ENCODE measurements at regions not wholly inside any gene's neighbourhood (a gene's known extent, or its start where the extent isn't known, plus 50 kb on each side); places are given as distances from the start of the nearest gene placed in this dataset.

DNA sequence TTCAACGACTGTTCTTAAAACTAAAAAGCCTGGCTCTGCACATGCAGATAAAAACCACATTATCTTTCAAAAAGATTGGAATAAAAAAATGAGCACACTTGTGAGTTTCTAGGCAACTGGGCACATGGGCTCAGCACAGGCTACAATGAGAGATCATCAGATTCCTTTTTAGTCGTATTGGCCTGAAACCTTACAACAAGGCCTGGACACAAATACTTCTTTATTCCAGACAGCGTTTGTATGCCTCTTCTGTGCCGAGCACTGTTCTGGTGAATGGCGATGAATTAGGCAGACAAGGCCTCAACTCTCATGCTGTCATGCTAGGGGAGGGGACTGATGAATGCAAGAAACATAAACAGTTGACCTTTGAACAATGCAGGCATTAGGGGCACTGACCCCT is 463.0 kb downstream of the AACS start:
- peaks cover 0 to 27% (median 2%) of the 10 kb centered on the region in 7 donors for H3K27me3 ChIP-seq (replicated peaks in 1 of 7)
- no peak for DNase-seq
- H3K4me3 ChIP-seq = no peak overlapping the region
- TF ChIP-seq POLR2A (IDR thresholded peaks at IDR 0.05) (no peak), POLR2AphosphoS5 (IDR thresholded peaks at IDR 0.05) (no peak)
- TF ChIP-seq, protein P1, sequence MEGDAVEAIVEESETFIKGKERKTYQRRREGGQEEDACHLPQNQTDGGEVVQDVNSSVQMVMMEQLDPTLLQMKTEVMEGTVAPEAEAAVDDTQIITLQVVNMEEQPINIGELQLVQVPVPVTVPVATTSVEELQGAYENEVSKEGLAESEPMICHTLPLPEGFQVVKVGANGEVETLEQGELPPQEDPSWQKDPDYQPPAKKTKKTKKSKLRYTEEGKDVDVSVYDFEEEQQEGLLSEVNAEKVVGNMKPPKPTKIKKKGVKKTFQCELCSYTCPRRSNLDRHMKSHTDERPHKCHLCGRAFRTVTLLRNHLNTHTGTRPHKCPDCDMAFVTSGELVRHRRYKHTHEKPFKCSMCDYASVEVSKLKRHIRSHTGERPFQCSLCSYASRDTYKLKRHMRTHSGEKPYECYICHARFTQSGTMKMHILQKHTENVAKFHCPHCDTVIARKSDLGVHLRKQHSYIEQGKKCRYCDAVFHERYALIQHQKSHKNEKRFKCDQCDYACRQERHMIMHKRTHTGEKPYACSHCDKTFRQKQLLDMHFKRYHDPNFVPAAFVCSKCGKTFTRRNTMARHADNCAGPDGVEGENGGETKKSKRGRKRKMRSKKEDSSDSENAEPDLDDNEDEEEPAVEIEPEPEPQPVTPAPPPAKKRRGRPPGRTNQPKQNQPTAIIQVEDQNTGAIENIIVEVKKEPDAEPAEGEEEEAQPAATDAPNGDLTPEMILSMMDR (IDR thresholded peaks at IDR 0.05 in 8 of 11, conservative IDR thresholded peaks at IDR 0.05 in 3 of 11) = no peak
- H3K27ac ChIP-seq = no peak overlapping the region
- 84 to 87% (median 85%) methylated on average over 5 of the region's 5 CpGs for WGBS, 5 donors
- intact Hi-C loops (cut with DNase I; ENCODE audit: low total_unique reads) = no loop called here
- peaks cover 0 to 14% (median 7%) of the 10 kb centered on the region in 8 donors for H3K9me3 ChIP-seq
- peaks cover 0 to under 1% (median 0%) of the 10 kb centered on the region in 6 donors for H3K4me1 ChIP-seq
- H3K36me3 ChIP-seq = no peaks in the 10 kb centered on the region

DNA sequence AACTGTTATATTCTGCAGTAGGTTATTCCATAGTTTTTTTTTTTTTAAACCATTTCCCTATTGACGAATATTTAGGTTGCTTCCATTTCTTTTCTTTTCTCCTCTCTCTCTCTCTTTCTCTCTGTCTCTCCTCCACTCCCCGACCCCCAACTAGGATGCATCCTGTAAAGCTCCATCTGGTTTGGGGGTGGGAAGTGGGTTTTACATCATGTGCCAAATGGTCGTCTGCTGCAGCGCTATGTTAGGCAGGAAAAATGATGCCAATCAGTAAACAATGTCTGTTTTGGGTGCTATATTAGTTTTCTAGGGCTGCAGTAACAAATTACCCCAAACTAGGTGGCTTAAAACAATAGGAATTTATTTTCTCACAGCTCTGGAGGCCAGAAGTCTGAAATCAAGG is 465.0 kb downstream of the AACS start:
- no peak overlapping the region for H3K4me3 ChIP-seq
- no peaks in the 10 kb centered on the region for H3K36me3 ChIP-seq
- TF ChIP-seq, protein P1 (IDR thresholded peaks at IDR 0.05 in 8 of 11, conservative IDR thresholded peaks at IDR 0.05 in 3 of 11) = no peak
- TF ChIP-seq POLR2AphosphoS5 (IDR thresholded peaks at IDR 0.05) = no peak
- TF ChIP-seq POLR2A (IDR thresholded peaks at IDR 0.05) = no peak
- DNase-seq = no peak
- peaks cover 0 to 3% (median 0%) of the 10 kb centered on the region in 6 donors for H3K4me1 ChIP-seq
- 18 to 34% (median 22%) methylated on average over 4 of the region's 4 CpGs for WGBS, 5 donors
- peaks cover 0 to 38% (median 7%) of the 10 kb centered on the region in 7 donors for H3K27me3 ChIP-seq (replicated peaks in 1 of 7)
- intact Hi-C loops (cut with DNase I; ENCODE audit: low total_unique reads) = loop anchor here (10.0 kb wide), 1 partner anchor 1345 kb away; no protein-coding TSS in a partner anchor
- H3K9me3 ChIP-seq = peaks cover 0 to 2% (median 0%) of the 10 kb centered on the region in 8 donors
- no peak overlapping the region for H3K27ac ChIP-seq

DNA sequence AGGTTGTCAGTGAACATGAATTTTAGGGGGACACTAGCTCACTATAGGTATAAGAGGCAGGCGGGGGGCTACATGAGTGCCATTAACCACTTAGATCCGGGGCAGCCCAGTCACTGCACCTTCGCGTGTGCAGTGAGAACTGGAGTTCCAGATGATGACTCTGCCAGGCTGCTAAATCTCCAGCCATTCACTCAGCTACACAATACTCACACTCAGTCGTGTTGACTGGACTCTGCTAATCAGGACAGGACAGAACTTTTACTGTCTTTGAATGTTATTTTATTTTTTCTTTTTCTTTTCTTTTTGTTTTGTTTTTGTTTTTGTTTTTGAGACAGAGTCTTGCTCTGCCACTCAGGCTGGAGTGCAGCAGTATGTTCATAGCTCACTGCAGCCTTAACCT is 465.6 kb downstream of the AACS start:
- no peak overlapping the region for H3K27ac ChIP-seq
- DNase-seq = no peak
- peaks cover 0 to 3% (median 0%) of the 10 kb centered on the region in 6 donors for H3K4me1 ChIP-seq
- no peaks in the 10 kb centered on the region for H3K9me3 ChIP-seq
- WGBS, 5 donors = 63 to 81% (median 68%) methylated on average over 5 of the region's 5 CpGs
- TF ChIP-seq, protein P1 (IDR thresholded peaks at IDR 0.05 in 8 of 11, conservative IDR thresholded peaks at IDR 0.05 in 3 of 11) = no peak
- TF ChIP-seq POLR2AphosphoS5 (IDR thresholded peaks at IDR 0.05) = no peak
- TF ChIP-seq POLR2A (IDR thresholded peaks at IDR 0.05) = no peak
- intact Hi-C loops (cut with DNase I; ENCODE audit: low total_unique reads) = loop anchor here (10.0 kb wide), 1 partner anchor 1344 kb away; no protein-coding TSS in a partner anchor
- H3K27me3 ChIP-seq (replicated peaks in 1 of 7) = peaks cover 0 to 38% (median 7%) of the 10 kb centered on the region in 7 donors
- H3K36me3 ChIP-seq = no peaks in the 10 kb centered on the region
- H3K4me3 ChIP-seq = no peak overlapping the region

DNA sequence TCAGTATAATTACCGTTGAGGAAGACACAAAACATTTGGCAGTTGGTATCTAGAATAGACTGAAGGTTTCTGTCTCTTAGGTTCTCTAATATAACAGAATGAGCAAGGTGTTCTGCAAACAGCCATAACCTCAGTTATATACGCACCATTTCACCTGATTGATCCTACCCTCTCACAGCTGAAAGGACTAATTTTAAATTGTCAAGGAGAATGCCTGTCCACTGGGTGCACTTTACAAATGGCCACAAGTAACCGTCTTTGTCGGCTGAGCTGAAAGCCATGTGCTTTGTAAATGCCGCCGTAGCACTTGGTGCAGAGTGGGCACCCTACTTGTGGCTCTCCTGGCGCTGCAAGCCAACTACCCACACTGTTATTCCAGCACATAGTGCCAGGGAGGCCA is 466.3 kb downstream of the AACS start:
- H3K4me1 ChIP-seq = peaks cover 0 to 3% (median 0%) of the 10 kb centered on the region in 6 donors
- TF ChIP-seq, protein P1 (IDR thresholded peaks at IDR 0.05 in 8 of 11, conservative IDR thresholded peaks at IDR 0.05 in 3 of 11) = no peak
- TF ChIP-seq POLR2A (IDR thresholded peaks at IDR 0.05) = no peak
- TF ChIP-seq POLR2AphosphoS5 (IDR thresholded peaks at IDR 0.05) = no peak
- intact Hi-C loops (cut with DNase I; ENCODE audit: low total_unique reads) = loop anchor here (10.0 kb wide), 1 partner anchor 1343 kb away; no protein-coding TSS in a partner anchor
- WGBS, 5 donors = 78 to 94% (median 86%) methylated on average over 6 to 7 of the region's 7 CpGs
- H3K27ac ChIP-seq = no peak overlapping the region
- DNase-seq = no peak
- H3K4me3 ChIP-seq = no peak overlapping the region
- peaks cover 0 to 38% (median 7%) of the 10 kb centered on the region in 7 donors for H3K27me3 ChIP-seq (replicated peaks in 1 of 7)
- H3K9me3 ChIP-seq = no peaks in the 10 kb centered on the region
- no peaks in the 10 kb centered on the region for H3K36me3 ChIP-seq
